Progenitor cell of endocrine pancreas (in vitro differentiated cells): ENCODE measurements at regions not wholly inside any gene's neighbourhood (a gene's known extent, or its start where the extent isn't known, plus 50 kb on each side); places are given as distances from the start of the nearest gene placed in this dataset.
"Not testable (repeated sequence)": the region's sequence is repeated elsewhere in the genome, so short reads cannot be mapped to it uniquely, and the experiment has no call there.

Experiments
- DNase-seq: peaks from one replicate; pipeline ENCODE4 v3.0.0; 2021; ENCODE audit warnings: low spot score; ENCODE audit not compliant: unreplicated experiment
- H3K27ac Mint-ChIP-seq: 2 replicates; pipeline ENCODE4 v1.8.0; 2021; ENCODE audit warnings: mild to moderate bottlenecking, moderate library complexity, mixed read lengths
- H3K27me3 Mint-ChIP-seq: 2 replicates; pipeline ENCODE4 v1.8.0; 2021; ENCODE audit warnings: mixed read lengths
- H3K36me3 Mint-ChIP-seq: 2 replicates; pipeline ENCODE4 v1.8.0; 2022; ENCODE audit warnings: mixed read lengths; ENCODE audit not compliant: insufficient read depth
- H3K4me1 Mint-ChIP-seq: 2 replicates; pipeline ENCODE4 v1.8.0; 2021; ENCODE audit warnings: low read depth, mixed read lengths
- H3K4me3 Mint-ChIP-seq: 2 replicates; pipeline ENCODE4 v1.8.0; 2021; ENCODE audit warnings: low read depth, mild to moderate bottlenecking, moderate library complexity, mixed read lengths
- H3K9me3 Mint-ChIP-seq: 2 replicates; pipeline ENCODE4 v1.8.0; 2021; ENCODE audit warnings: low read depth, mixed read lengths
- CTCF ChIP-seq: fragments of 200-600 bp; sonication (generic); IDR thresholded peaks from one replicate; pipeline ENCODE4 v1.5.0; 2021; ENCODE audit warnings: antibody characterized with exemption, mild to moderate bottlenecking; ENCODE audit not compliant: unreplicated experiment

- H3K27me3 Mint-ChIP-seq, result no peaks in the 10 kb centered on the region
- H3K9me3 Mint-ChIP-seq, result no peaks in the 10 kb centered on the region
- no peak overlapping the region for H3K27ac Mint-ChIP-seq
- H3K4me1 Mint-ChIP-seq, result no peaks in the 10 kb centered on the region
- no peak overlapping the region for H3K4me3 Mint-ChIP-seq
- DNase-seq, result no peak
- H3K36me3 Mint-ChIP-seq, result no peaks in the 10 kb centered on the region
- no peak for TF ChIP-seq CTCF
These were observed 455.0 kb upstream of the FLRT2 start for GRCh38 chr14:85074955-85075354.

DNA sequence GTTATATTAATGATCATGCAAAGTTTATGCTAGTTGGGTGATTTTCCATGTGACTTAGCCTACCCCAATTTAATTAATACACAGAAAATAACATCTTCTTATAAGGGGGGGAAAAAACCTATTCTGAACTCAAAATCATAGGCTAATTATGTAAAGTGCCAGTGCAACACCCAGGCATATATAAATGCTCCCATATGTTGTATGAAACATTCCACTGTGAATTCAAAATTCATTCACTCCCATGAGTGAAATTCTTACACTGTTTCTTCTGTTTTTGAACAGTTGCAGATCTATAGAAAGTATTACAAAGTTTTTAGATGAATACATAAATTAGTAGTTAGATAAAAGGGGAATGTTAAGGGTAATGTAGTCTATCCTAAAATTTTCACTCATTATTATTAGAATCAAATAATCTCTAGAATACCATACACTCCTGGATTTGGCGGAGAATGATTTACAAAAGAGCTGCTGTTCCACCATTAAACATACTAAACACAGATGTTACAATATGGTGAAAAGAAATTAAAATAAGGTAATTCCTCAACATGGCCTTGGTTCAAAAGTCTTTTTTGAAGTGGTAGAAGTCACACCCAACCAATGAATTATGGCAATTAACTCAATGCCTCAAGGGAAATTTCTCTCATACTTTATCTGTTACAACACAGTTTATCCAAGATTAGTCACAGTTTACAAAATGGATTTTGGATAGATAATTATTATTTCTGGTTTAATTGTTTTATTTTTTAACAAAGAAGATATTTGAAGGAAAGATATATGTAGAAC lies 454.1 kb upstream of the FLRT2 start:
- DNase-seq, result no peak
- TF ChIP-seq CTCF, result no peak
- H3K27ac Mint-ChIP-seq, result no peak overlapping the region
- no peak overlapping the region for H3K4me3 Mint-ChIP-seq
- no peaks in the 10 kb centered on the region for H3K36me3 Mint-ChIP-seq
- H3K27me3 Mint-ChIP-seq, result no peaks in the 10 kb centered on the region
- H3K4me1 Mint-ChIP-seq, result no peaks in the 10 kb centered on the region
- no peaks in the 10 kb centered on the region for H3K9me3 Mint-ChIP-seq

- not testable (repeated sequence) for H3K9me3 Mint-ChIP-seq, H3K4me3 Mint-ChIP-seq, DNase-seq, H3K27me3 Mint-ChIP-seq, H3K27ac Mint-ChIP-seq, H3K36me3 Mint-ChIP-seq, H3K4me1 Mint-ChIP-seq
These were observed 452.2 kb upstream of the FLRT2 start for GRCh38 chr14:85077716-85078115.

DNA sequence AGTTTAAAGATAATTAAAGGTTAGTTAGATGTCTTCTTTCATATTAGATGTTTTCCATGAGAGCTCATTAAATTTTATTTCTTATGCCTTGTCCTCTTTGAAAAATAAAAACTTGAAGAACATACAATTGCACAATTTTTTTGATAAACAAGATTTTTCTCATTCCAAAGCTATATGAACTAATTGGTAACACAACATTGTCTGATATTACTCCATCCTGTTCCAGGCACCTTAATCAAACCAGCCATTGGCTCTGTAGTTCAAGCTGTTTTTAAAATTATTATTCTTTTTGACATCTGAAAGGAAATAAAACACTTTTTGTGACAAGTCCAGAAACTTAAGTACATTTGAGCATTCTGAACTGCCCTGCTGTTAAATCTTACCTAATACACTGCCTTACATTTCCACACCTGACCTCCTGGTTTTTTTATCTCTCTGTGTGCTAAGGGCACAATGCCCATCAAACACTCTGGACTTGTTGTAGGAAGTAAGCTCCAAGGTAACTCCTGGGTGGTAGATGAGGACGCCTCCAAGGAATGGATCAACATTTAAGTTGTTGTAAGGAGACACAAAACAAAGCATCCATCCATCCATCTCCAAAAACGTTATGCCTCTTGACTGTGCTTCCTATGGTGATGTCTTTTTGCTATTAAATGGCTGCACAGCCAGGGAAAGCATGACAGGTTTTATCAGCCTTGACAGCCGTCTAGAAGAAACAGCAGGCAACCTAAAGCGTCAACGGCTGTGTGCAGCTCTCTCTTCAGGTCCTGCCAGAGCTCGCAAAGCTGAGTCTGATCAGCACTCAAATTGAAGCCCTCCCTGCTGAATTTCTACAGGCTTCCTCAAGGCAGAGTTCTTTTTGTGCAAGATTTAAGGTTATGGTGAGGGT lies 449.9 kb upstream of the FLRT2 start:
- Mint-ChIP-seq H3K4me3 (no peak overlapping the region), H3K36me3 (no peaks in the 10 kb centered on the region), H3K4me1 (no peaks in the 10 kb centered on the region), H3K9me3 (no peaks in the 10 kb centered on the region), H3K27ac (no peak overlapping the region), H3K27me3 (no peaks in the 10 kb centered on the region)
- no peak for DNase-seq
- no peak for TF ChIP-seq CTCF

DNA sequence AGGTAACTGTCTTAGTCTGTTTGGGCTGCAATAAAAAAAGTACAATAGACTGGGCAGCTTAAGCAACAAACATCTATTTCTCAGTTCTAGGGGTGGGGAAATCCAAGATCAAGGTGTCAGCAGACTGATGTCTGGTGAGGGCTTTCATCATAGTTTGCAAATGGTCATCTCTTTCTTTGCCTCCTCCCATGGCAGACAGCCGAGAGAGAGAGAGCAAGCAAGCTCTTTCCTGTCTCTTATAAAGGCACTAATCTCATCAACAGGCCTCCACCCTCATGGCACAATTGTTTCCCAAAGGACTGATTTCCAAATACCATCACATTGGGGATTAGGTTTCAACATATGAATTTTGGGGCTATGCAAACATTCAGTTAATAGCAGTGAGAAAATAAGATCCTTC lies 445.6 kb upstream of the FLRT2 start:
- TF ChIP-seq CTCF, result no peak
- no peak for DNase-seq
- peaks cover 3% of the 10 kb centered on the region for H3K4me1 Mint-ChIP-seq
- H3K9me3 Mint-ChIP-seq, result no peaks in the 10 kb centered on the region
- no peak overlapping the region for H3K4me3 Mint-ChIP-seq
- no peaks in the 10 kb centered on the region for H3K36me3 Mint-ChIP-seq
- H3K27ac Mint-ChIP-seq, result no peak overlapping the region
- no peaks in the 10 kb centered on the region for H3K27me3 Mint-ChIP-seq
